ENCODE measurements at regions not wholly inside any gene's neighbourhood (a gene's known extent, or its start where the extent isn't known, plus 50 kb on each side); places are given as distances from the start of the nearest gene placed in this dataset.

- H3K4me1 ChIP-seq, result no peaks in the 10 kb centered on the region
- no peak overlapping the region for H3K27ac ChIP-seq
- TF ChIP-seq, protein P1, sequence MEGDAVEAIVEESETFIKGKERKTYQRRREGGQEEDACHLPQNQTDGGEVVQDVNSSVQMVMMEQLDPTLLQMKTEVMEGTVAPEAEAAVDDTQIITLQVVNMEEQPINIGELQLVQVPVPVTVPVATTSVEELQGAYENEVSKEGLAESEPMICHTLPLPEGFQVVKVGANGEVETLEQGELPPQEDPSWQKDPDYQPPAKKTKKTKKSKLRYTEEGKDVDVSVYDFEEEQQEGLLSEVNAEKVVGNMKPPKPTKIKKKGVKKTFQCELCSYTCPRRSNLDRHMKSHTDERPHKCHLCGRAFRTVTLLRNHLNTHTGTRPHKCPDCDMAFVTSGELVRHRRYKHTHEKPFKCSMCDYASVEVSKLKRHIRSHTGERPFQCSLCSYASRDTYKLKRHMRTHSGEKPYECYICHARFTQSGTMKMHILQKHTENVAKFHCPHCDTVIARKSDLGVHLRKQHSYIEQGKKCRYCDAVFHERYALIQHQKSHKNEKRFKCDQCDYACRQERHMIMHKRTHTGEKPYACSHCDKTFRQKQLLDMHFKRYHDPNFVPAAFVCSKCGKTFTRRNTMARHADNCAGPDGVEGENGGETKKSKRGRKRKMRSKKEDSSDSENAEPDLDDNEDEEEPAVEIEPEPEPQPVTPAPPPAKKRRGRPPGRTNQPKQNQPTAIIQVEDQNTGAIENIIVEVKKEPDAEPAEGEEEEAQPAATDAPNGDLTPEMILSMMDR (IDR thresholded peaks at IDR 0.05), result no peak
- H2AFZ ChIP-seq, result no peak overlapping the region
- no peak overlapping the region for H3K4me2 ChIP-seq (ENCODE audit: low read length)
- no peaks in the 10 kb centered on the region for H3K36me3 ChIP-seq (ENCODE audit: control insufficient read depth, insufficient read depth, low read length)
- H3K27me3 ChIP-seq (ENCODE audit: control insufficient read depth, insufficient read depth, low read length), result no peaks in the 10 kb centered on the region
- no peak overlapping the region for H3K4me3 ChIP-seq (ENCODE audit: low read depth, low read length)
- H3K9ac ChIP-seq, result no peak overlapping the region
- no peaks in the 10 kb centered on the region for H3K9me3 ChIP-seq (ENCODE audit: control insufficient read depth, low read length)
- no peaks in the 10 kb centered on the region for H3K79me2 ChIP-seq
These were observed 317.5 kb downstream of the CD83 start for GRCh38 chr6:14434916-14435690.

DNA sequence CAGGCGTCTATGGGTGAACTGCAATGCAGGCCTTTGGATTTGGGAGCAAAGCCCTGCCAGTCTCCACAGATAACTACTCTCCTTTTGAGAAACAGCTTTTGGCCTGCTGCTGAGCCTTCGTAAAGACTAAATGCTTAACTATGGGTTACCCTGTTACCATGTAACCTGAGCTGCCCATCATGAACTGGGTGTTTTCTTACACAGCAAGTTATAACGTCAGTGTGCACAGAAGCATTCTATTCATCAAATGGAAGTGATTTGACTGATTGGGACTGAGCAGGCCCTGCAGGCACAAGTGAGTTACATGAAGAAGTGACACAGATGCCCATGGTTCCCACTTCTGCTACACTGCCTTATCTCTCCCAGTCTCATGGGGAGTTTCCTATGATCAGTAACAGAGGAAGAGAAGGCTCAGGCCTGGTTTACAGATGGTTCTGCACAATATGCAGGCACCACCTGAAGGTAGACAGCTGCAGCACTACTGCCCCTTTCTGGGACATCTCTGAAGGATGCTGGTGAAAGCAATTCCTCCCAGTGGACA is 319.1 kb downstream of the CD83 start:
- TF ChIP-seq, protein P1 (IDR thresholded peaks at IDR 0.05), result no peak
- Histone ChIP-seq H3K27me3 (ENCODE audit: control insufficient read depth, insufficient read depth, low read length) (no peaks in the 10 kb centered on the region), H3K9me3 (ENCODE audit: control insufficient read depth, low read length) (no peaks in the 10 kb centered on the region), H3K36me3 (ENCODE audit: control insufficient read depth, insufficient read depth, low read length) (no peaks in the 10 kb centered on the region), H3K27ac (no peak overlapping the region), H3K4me2 (ENCODE audit: low read length) (no peak overlapping the region), H2AFZ (peak overlapping the region; percentile 39), H3K4me1 (no peaks in the 10 kb centered on the region), H3K79me2 (no peaks in the 10 kb centered on the region), H3K4me3 (ENCODE audit: low read depth, low read length) (no peak overlapping the region), H3K9ac (no peak overlapping the region)

DNA sequence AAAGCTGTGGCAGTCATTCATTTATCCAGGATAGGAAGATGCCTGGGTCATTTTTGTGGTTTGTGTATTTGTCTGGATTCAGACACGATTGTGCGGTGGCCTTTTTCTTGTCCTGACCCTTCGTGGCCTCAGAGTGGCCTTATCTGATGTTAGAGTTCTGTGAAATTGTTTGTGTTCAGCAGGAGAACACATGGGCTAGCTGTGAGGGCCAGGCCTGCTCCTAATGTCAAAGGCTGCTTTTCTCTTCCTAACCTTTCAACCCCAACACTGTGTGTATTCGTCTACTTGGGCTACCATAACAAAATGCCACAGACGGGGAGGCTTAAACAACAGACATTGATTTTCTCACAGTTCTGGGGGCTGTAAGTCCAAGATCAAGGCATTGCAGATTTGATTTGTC is 321.8 kb downstream of the CD83 start:
- H2AFZ ChIP-seq, result no peak overlapping the region
- H3K4me3 ChIP-seq (ENCODE audit: low read depth, low read length), result no peak overlapping the region
- no peaks in the 10 kb centered on the region for H3K27me3 ChIP-seq (ENCODE audit: control insufficient read depth, insufficient read depth, low read length)
- TF ChIP-seq, protein P1 (IDR thresholded peaks at IDR 0.05), result no peak
- H3K4me1 ChIP-seq, result no peaks in the 10 kb centered on the region
- no peaks in the 10 kb centered on the region for H3K9me3 ChIP-seq (ENCODE audit: control insufficient read depth, low read length)
- no peak overlapping the region for H3K9ac ChIP-seq
- no peaks in the 10 kb centered on the region for H3K36me3 ChIP-seq (ENCODE audit: control insufficient read depth, insufficient read depth, low read length)
- H3K27ac ChIP-seq, result no peak overlapping the region
- H3K4me2 ChIP-seq (ENCODE audit: low read length), result no peak overlapping the region
- no peaks in the 10 kb centered on the region for H3K79me2 ChIP-seq

GRCh38 chr6:14440215-14440910 is 322.8 kb downstream of the CD83 start:
- H3K79me2 ChIP-seq, result no peaks in the 10 kb centered on the region
- no peak overlapping the region for H3K4me3 ChIP-seq (ENCODE audit: low read depth, low read length)
- no peak overlapping the region for H3K27ac ChIP-seq
- H3K27me3 ChIP-seq (ENCODE audit: control insufficient read depth, insufficient read depth, low read length), result no peaks in the 10 kb centered on the region
- no peaks in the 10 kb centered on the region for H3K9me3 ChIP-seq (ENCODE audit: control insufficient read depth, low read length)
- H3K36me3 ChIP-seq (ENCODE audit: control insufficient read depth, insufficient read depth, low read length), result no peaks in the 10 kb centered on the region
- no peak overlapping the region for H2AFZ ChIP-seq
- no peak overlapping the region for H3K4me2 ChIP-seq (ENCODE audit: low read length)
- no peak overlapping the region for H3K9ac ChIP-seq
- TF ChIP-seq, protein P1 (IDR thresholded peaks at IDR 0.05), result no peak
- H3K4me1 ChIP-seq, result no peaks in the 10 kb centered on the region

Measured in parathyroid adenoma (tissue), 2 donors.